Activated CD4-positive, alpha-beta T cell treated with anti-CD3 and anti-CD28 coated beads, Interleukin-2, amount 10 ng/mL, durations not matched to agents 7 days and 5 days (primary cell): ENCODE measurements at regions not wholly inside any gene's neighbourhood (a gene's known extent, or its start where the extent isn't known, plus 50 kb on each side); places are given as distances from the start of the nearest gene placed in this dataset.
"Not testable (repeated sequence)": the region's sequence is repeated elsewhere in the genome, so short reads cannot be mapped to it uniquely, and the experiment has no call there.

Experiments
- CTCF ChIA-PET: fragments of 350-600 bp; sonication (Branson Sonifier 250); formaldehyde crosslinking; loops from one replicate; lab custom pipeline; 2021; ENCODE audit warnings: antibody characterized with exemption; lab: Charles Lee
- POLR2A ChIA-PET: fragments of 350-600 bp; sonication (Branson Sonifier 250); formaldehyde crosslinking; loops from one replicate; lab custom pipeline; 2021; ENCODE audit warnings: antibody characterized with exemption; lab: Charles Lee
- DNase-seq: peaks from one replicate; pipeline ENCODE4 v3.0.0-alpha.2; 2020
- H3K27ac Mint-ChIP-seq: one replicate; pipeline ENCODE4 v1.8.0; 2021; ENCODE audit warnings: mild to moderate bottlenecking, moderate library complexity, mixed read lengths
- H3K27me3 Mint-ChIP-seq: one replicate; pipeline ENCODE4 v1.8.0; 2021; ENCODE audit warnings: mixed read lengths
- H3K36me3 Mint-ChIP-seq: one replicate; pipeline ENCODE4 v1.8.0; 2021; ENCODE audit warnings: low read depth, mixed read lengths
- H3K4me1 Mint-ChIP-seq: one replicate; pipeline ENCODE4 v1.8.0; 2021; ENCODE audit warnings: mixed read lengths
- H3K4me3 Mint-ChIP-seq: one replicate; pipeline ENCODE4 v1.8.0; 2021; ENCODE audit warnings: mild to moderate bottlenecking, moderate library complexity, mixed read lengths
- H3K9me3 Mint-ChIP-seq: one replicate; pipeline ENCODE4 v1.8.0; 2021; ENCODE audit warnings: mixed read lengths

DNA sequence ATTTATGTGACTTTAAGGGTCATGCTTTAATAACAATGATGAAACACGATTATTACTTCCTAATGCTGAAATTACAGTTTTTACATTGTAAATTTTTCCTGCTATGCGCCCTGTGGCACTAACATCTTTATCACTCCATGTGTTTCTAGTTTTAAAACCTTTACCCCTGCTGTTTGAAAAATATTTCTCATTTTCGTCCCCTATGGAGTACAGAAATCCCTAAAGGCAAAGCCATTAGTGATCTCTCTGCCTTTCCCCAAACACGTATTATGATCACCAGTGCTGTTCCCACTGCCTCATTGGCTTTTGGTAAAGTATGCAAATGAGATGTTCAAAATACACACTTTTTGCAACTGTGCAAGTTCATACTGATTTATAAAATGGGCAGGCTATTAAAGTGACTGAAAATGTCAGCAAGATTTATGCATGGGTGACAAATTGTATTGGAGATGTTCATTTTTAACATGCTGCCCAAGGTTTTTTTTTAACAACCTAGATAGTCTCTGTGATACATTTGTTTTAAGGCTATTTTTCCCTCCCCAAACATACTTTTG lies 1468.2 kb upstream of the ACVR2A start:
- Mint-ChIP-seq H3K27ac (no peak overlapping the region), H3K9me3 (peaks cover 3% of the 10 kb centered on the region), H3K4me1 (no peaks in the 10 kb centered on the region), H3K27me3 (no peaks in the 10 kb centered on the region), H3K36me3 (no peaks in the 10 kb centered on the region), H3K4me3 (no peak overlapping the region)
- CTCF ChIA-PET, result no interaction called here
- DNase-seq, result no peak
- POLR2A ChIA-PET, result no interaction called here

DNA sequence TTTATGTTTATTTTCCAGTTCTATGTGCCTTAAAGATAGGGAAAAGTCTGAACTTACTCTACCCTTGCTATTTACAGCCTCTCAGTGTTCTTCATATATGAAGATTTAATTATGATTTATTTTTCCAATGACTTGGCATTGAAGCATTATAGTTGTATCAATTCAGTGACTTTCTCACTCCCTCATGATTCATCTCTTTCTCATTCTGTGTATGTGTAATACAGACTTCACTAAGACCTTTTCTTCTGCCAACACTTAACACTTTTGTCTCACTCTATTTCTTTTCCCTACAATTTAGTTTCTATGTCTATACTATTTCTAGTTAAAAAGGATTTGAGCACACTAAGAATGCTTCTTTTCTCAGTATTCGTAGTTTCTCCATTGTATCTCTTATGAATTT lies 1470.3 kb upstream of the ACVR2A start:
- no peak for DNase-seq
- CTCF ChIA-PET, result no interaction called here
- Mint-ChIP-seq H3K4me3 (no peak overlapping the region), H3K27ac (no peak overlapping the region), H3K27me3 (no peaks in the 10 kb centered on the region), H3K4me1 (no peaks in the 10 kb centered on the region), H3K36me3 (no peaks in the 10 kb centered on the region), H3K9me3 (peaks cover 13% of the 10 kb centered on the region)
- POLR2A ChIA-PET, result no interaction called here

DNA sequence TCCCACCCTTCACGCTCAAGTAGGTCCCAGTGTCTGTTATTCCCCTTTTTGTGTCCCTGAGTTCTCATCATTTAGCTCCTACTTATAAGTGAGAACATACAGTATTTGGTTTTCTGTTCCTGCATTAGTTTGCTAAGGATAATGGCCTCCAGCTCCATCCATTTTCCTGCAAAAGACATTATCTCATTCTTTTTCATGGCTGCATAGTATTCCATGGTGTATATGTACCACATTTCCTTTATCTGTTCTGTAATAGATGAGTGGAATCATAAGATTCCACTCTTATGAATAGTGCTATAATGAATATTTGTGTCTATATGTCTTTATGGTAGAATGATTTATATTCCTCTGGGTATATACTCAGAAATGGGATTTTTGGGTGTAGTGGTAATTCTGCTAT lies 1473.5 kb upstream of the ACVR2A start:
- H3K4me3 Mint-ChIP-seq, CTCF ChIA-PET, H3K27me3 Mint-ChIP-seq, POLR2A ChIA-PET, H3K4me1 Mint-ChIP-seq, H3K36me3 Mint-ChIP-seq, H3K27ac Mint-ChIP-seq, DNase-seq: not testable (repeated sequence)
- H3K9me3 Mint-ChIP-seq, result peaks cover 16% of the 10 kb centered on the region

DNA sequence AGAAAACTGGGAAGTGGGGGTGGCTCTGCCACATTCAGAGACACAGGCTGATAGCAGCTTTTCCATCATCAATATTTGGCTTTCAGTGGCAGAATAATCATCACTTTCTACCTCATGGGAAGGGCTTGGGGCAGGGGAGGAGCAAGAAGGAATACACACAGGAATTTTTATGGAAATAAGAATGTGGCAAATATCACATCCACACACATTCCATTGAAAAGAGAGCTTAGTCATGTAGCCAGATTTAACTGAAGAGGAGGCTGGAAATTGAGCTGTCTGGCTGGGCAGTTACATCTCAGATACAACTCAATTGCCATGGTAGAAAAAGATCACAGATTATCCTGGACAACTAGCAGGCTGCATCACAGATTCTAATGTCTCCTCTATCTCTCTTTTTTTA lies 1474.0 kb upstream of the ACVR2A start:
- Mint-ChIP-seq H3K4me3 (no peak overlapping the region), H3K27ac (no peak overlapping the region), H3K27me3 (no peaks in the 10 kb centered on the region), H3K9me3 (peaks cover 16% of the 10 kb centered on the region), H3K4me1 (no peaks in the 10 kb centered on the region), H3K36me3 (no peaks in the 10 kb centered on the region)
- no peak for DNase-seq
- CTCF ChIA-PET, result no interaction called here
- POLR2A ChIA-PET, result no interaction called here

DNA sequence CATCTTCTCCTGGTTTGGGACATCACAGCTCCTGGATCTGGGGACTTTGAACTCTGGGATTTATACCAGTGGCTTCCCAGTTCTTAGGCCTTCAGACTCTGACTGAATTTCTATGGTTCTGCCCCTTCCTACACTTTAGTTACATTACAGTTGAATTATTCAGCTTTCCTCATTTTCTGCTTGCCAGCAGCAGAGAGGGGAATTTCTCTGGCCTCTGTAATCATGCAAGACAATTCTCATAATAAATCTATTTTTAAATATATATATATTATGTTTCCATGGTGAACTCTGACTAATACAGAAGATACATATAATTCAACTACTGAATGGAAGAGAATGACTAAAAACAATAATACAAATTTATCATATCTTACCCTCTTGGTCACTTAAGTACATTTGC lies 1478.6 kb upstream of the ACVR2A start:
- no peaks in the 10 kb centered on the region for H3K4me1 Mint-ChIP-seq
- no peaks in the 10 kb centered on the region for H3K36me3 Mint-ChIP-seq
- no peaks in the 10 kb centered on the region for H3K27me3 Mint-ChIP-seq
- POLR2A ChIA-PET, result no interaction called here
- CTCF ChIA-PET, result no interaction called here
- H3K27ac Mint-ChIP-seq, result no peak overlapping the region
- H3K9me3 Mint-ChIP-seq, result peaks cover 11% of the 10 kb centered on the region
- no peak for DNase-seq
- H3K4me3 Mint-ChIP-seq, result no peak overlapping the region

DNA sequence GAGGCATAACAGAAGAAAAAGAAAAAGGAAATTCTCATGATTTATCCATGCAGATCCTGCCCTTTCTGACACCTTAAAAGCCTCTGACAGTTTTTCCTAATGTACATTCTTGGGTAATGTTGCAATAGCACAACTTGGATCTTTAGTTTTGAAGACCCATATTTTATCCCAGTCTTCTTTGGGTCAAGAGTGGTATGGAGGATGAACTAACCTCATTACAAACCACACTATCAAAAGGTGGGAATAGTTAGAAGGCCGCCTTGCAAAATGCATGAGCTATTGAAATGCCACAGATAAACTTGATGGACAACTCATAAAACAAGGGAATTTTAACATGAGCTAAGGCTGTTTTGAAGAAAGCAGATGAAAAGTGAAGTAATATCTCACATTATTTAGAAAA lies 1479.8 kb upstream of the ACVR2A start:
- no peak overlapping the region for H3K4me3 Mint-ChIP-seq
- H3K27me3 Mint-ChIP-seq, result no peaks in the 10 kb centered on the region
- DNase-seq, result no peak
- CTCF ChIA-PET, result no interaction called here
- peaks cover 6% of the 10 kb centered on the region for H3K9me3 Mint-ChIP-seq
- H3K4me1 Mint-ChIP-seq, result no peaks in the 10 kb centered on the region
- POLR2A ChIA-PET, result no interaction called here
- no peaks in the 10 kb centered on the region for H3K36me3 Mint-ChIP-seq
- H3K27ac Mint-ChIP-seq, result no peak overlapping the region

DNA sequence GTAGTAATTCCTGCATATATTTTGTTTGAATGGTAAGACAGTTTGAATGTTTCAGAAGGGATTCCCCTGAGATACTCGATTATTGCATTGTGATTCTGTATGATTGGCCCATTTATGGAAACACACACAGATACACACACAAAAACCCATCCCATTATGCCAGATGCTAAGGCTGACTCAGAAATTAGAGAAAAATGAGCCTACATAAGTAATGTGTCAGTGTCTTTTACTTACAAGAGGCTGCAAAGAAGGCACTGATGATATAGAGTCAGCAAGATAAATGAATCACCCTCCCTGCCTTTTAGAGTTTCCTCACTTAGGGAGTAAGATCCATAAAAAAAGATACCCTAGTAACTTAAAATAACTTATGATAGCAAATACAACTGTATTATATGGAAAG lies 1481.1 kb upstream of the ACVR2A start:
- CTCF ChIA-PET, result no interaction called here
- POLR2A ChIA-PET, result no interaction called here

DNA sequence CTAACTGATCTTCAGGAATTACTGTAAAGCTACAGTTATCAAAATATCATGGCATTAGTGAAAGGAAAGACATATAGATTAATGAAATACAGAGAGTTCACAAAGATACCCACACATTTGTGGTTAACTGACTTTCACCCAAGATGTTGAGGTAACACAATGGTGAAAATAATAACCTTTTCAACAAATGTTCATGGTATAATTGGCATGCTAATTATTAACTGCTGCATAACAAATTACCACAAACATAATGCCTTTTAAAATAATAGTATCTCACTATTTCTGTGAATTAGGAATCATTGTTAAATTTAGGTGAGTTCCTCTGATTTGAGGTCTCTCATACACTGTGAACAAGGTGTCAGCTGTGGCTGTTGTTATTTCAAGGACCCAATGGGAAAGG lies 1493.1 kb upstream of the ACVR2A start:
- CTCF ChIA-PET, result no interaction called here
- no peak overlapping the region for H3K4me3 Mint-ChIP-seq
- DNase-seq, result no peak

More for the DNA sequence above, 1481.1 kb upstream of the ACVR2A start:
- Mint-ChIP-seq H3K27me3 (no peaks in the 10 kb centered on the region), H3K27ac (no peak overlapping the region), H3K4me3 (no peak overlapping the region), H3K9me3 (peaks cover 2% of the 10 kb centered on the region), H3K36me3 (no peaks in the 10 kb centered on the region), H3K4me1 (no peaks in the 10 kb centered on the region)
- DNase-seq, result no peak

DNA sequence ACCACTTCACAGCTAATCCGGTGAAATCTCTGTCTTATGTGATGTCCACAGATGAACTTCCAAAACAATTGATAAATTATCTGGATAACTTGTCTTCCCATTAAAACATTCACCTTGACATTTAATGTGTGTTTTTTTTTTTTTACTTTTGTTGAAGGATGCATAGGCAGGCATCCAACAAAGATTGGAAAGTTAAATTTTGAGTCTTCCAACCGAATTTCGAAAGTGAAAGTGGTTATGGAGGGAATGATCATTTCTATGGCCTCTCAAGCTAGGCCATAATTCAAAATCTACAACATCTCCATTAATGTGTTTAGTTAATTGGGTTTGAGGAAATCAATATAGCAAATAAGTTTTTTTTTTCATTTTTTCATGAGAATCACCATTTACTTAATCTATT lies 1495.5 kb upstream of the ACVR2A start:
- Mint-ChIP-seq H3K4me3 (no peak overlapping the region), H3K36me3 (no peaks in the 10 kb centered on the region), H3K27ac (no peak overlapping the region), H3K27me3 (no peaks in the 10 kb centered on the region), H3K9me3 (no peaks in the 10 kb centered on the region), H3K4me1 (no peaks in the 10 kb centered on the region)
- CTCF ChIA-PET, result no interaction called here
- no peak for DNase-seq
- POLR2A ChIA-PET, result no interaction called here

More for the DNA sequence above, 1493.1 kb upstream of the ACVR2A start:
- Mint-ChIP-seq H3K36me3 (no peaks in the 10 kb centered on the region), H3K9me3 (no peaks in the 10 kb centered on the region), H3K27ac (no peak overlapping the region), H3K27me3 (no peaks in the 10 kb centered on the region), H3K4me1 (no peaks in the 10 kb centered on the region)
- POLR2A ChIA-PET, result no interaction called here

DNA sequence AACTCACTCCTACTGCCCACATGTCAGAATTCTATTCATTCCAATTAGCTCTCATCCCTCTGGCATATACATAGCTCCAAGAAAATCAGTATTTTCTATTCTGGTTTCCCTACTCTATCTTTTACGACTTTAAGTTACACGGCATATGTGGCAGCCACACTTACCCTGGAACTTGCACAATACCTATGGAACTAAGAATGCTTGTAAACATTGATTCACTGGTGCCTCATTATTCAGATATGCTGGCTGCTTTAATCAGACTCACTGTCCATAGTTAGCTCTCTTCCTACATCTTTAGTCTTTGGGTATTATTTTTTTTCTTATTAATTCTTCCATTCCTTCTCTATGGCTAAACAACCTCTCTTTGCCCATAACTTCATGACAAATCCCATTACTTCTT lies 1519.9 kb upstream of the ACVR2A start:
- Mint-ChIP-seq H3K27me3 (no peaks in the 10 kb centered on the region), H3K27ac (no peak overlapping the region), H3K4me3 (no peak overlapping the region), H3K36me3 (no peaks in the 10 kb centered on the region), H3K4me1 (no peaks in the 10 kb centered on the region), H3K9me3 (no peaks in the 10 kb centered on the region)
- CTCF ChIA-PET, result no interaction called here
- POLR2A ChIA-PET, result no interaction called here
- no peak for DNase-seq

DNA sequence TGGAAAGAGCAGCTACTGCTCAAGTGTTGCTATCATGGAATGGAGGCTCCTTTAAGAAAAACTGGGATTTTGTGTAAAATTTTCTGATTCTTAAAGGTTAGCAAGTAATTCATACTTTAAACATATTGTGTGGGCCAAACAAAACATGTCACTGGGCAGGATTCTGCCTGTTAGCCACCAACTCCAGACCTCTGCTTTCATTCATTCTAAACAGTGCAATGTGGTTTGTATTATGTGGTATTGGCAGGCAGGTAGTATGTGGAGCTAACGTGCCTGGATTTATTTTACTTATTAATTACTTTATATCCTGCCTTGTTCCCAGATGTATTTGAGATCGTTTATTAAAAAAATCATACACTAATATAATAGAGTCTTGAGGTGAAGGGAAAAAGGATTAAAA lies 1521.3 kb upstream of the ACVR2A start:
- POLR2A ChIA-PET, result no interaction called here
- Mint-ChIP-seq H3K4me1 (no peaks in the 10 kb centered on the region), H3K27ac (no peak overlapping the region), H3K36me3 (no peaks in the 10 kb centered on the region), H3K9me3 (no peaks in the 10 kb centered on the region), H3K4me3 (no peak overlapping the region), H3K27me3 (no peaks in the 10 kb centered on the region)
- DNase-seq, result no peak
- CTCF ChIA-PET, result no interaction called here

DNA sequence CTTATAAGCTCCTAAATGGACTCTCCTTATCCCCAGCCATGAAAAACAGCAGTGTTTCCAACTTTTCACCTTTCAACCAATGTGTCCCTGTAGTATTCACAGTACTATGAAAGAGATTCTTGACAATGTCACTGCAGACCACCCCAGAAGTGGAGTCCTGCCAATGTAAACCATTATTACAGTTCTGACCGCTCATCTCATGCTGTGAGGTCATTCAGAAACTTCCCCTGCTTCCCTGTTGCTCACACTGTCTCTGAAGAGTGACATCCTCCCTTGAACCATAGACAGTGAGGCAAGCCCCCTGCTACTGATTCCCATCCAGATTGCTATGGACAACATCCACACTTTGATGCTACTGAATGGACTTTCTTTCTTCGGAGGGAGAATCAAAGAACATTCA lies 1523.7 kb upstream of the ACVR2A start:
- Mint-ChIP-seq H3K4me3 (no peak overlapping the region), H3K4me1 (no peaks in the 10 kb centered on the region), H3K27ac (no peak overlapping the region), H3K36me3 (no peaks in the 10 kb centered on the region), H3K9me3 (no peaks in the 10 kb centered on the region), H3K27me3 (no peaks in the 10 kb centered on the region)
- ChIA-PET CTCF (no interaction called here), POLR2A (no interaction called here)
- DNase-seq, result no peak

DNA sequence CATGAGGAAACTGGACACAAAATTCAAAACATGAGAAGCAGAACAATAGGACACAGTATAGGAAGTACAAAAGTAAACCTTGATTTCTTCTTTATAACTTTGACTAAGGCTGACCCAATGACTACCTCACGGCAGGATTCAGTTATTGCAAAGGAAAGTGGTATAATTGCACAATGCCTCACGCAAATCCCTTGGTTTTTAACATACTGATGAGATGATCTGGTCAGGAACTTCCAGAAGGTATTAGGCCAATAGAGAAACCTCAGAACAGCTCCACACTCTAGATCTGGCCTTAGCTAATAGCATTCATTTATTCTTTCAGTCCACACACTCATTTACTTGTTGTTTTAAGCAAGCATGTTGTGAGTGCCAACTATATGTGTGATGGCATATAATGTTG lies 1526.9 kb upstream of the ACVR2A start:
- CTCF ChIA-PET, result no interaction called here

DNA sequence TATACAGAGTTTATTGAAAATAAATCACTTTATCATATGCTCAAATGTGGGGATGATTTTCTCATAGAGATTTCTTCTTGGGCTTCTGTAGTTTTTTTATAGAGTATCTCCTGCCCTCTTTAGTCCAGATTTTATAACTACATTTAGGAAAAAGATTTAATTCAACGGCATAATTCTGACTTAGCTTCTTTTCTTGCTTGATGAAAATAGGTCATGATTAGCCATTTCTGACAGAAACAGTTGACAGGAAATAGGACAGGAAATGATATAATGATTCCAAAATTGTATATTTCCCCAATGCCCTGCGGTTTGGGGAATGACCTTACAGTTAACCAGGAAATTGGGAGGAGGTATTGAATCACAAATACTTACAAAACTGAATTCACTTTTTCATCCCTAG lies 1531.9 kb upstream of the ACVR2A start:
- DNase-seq, result no peak
- Mint-ChIP-seq H3K27me3 (no peaks in the 10 kb centered on the region), H3K4me3 (no peak overlapping the region), H3K4me1 (no peaks in the 10 kb centered on the region), H3K27ac (no peak overlapping the region), H3K9me3 (no peaks in the 10 kb centered on the region), H3K36me3 (no peaks in the 10 kb centered on the region)
- ChIA-PET CTCF (no interaction called here), POLR2A (no interaction called here)

More for the DNA sequence above, 1526.9 kb upstream of the ACVR2A start:
- H3K36me3 Mint-ChIP-seq, result no peaks in the 10 kb centered on the region
- POLR2A ChIA-PET, result no interaction called here
- no peak overlapping the region for H3K4me3 Mint-ChIP-seq
- H3K9me3 Mint-ChIP-seq, result no peaks in the 10 kb centered on the region
- no peaks in the 10 kb centered on the region for H3K27me3 Mint-ChIP-seq
- DNase-seq, result no peak
- no peaks in the 10 kb centered on the region for H3K4me1 Mint-ChIP-seq
- no peak overlapping the region for H3K27ac Mint-ChIP-seq
